Activated CD4-positive, alpha-beta T cell treated with anti-CD3 and anti-CD28 coated beads for 1 hour (primary cell): ENCODE measurements at regions not wholly inside any gene's neighbourhood (a gene's known extent, or its start where the extent isn't known, plus 50 kb on each side); places are given as distances from the start of the nearest gene placed in this dataset.
"Not testable (repeated sequence)": the region's sequence is repeated elsewhere in the genome, so short reads cannot be mapped to it uniquely, and the experiment has no call there.

Experiments
- DNase-seq: peaks from one replicate; pipeline ENCODE4 v3.0.0-alpha.2; 2020

GRCh38 chr2:146624430-146625160 lies 1220.2 kb upstream of the ACVR2A start:
- DNase-seq: no peak

GRCh38 chr2:146623771-146624170 lies 1221.1 kb upstream of the ACVR2A start:
- no peak for DNase-seq

- no peak for DNase-seq
These were observed 1223.2 kb upstream of the ACVR2A start for GRCh38 chr2:146621656-146622055.

GRCh38 chr2:146615778-146616177 lies 1229.1 kb upstream of the ACVR2A start:
- no peak for DNase-seq

GRCh38 chr2:146608490-146608889 lies 1236.3 kb upstream of the ACVR2A start:
- no peak for DNase-seq

GRCh38 chr2:146604521-146604920 lies 1240.3 kb upstream of the ACVR2A start:
- no peak for DNase-seq

GRCh38 chr2:146602856-146603255 lies 1242.0 kb upstream of the ACVR2A start:
- DNase-seq: no peak

GRCh38 chr2:146602383-146602782 lies 1242.4 kb upstream of the ACVR2A start:
- DNase-seq: no peak

- DNase-seq: no peak
These were observed 1246.0 kb upstream of the ACVR2A start for GRCh38 chr2:146598791-146599190.

- no peak for DNase-seq
These were observed 1247.5 kb upstream of the ACVR2A start for GRCh38 chr2:146597291-146597690.

- DNase-seq: no peak
These were observed 1252.9 kb upstream of the ACVR2A start for GRCh38 chr2:146591908-146592307.

- no peak for DNase-seq
These were observed 1257.5 kb upstream of the ACVR2A start for GRCh38 chr2:146587291-146587713.

- DNase-seq: no peak
These were observed 1260.5 kb upstream of the ACVR2A start for GRCh38 chr2:146584316-146584715.

GRCh38 chr2:146579147-146579930 lies 1265.5 kb upstream of the ACVR2A start:
- DNase-seq: no peak

- no peak for DNase-seq
These were observed 1268.3 kb upstream of the ACVR2A start for GRCh38 chr2:146576339-146577111.

- no peak for DNase-seq
These were observed 1272.2 kb upstream of the ACVR2A start for GRCh38 chr2:146572598-146572997.

- DNase-seq: no peak
These were observed 1282.8 kb upstream of the ACVR2A start for GRCh38 chr2:146561996-146562395.

- no peak for DNase-seq
These were observed 1297.6 kb upstream of the ACVR2A start for GRCh38 chr2:146547236-146547635.

- DNase-seq: no peak
These were observed 1300.1 kb upstream of the ACVR2A start for GRCh38 chr2:146544701-146545100.

GRCh38 chr2:146541896-146542295 lies 1302.9 kb upstream of the ACVR2A start:
- DNase-seq: no peak

- DNase-seq: no peak
These were observed 1304.4 kb upstream of the ACVR2A start for GRCh38 chr2:146540271-146540932.

GRCh38 chr2:146539739-146540138 lies 1305.1 kb upstream of the ACVR2A start:
- not testable (repeated sequence) for DNase-seq

- no peak for DNase-seq
These were observed 1307.4 kb upstream of the ACVR2A start for GRCh38 chr2:146537477-146537876.
